GM12891 (cell line): ENCODE measurements at regions not wholly inside any gene's neighbourhood (a gene's known extent, or its start where the extent isn't known, plus 50 kb on each side); places are given as distances from the start of the nearest gene placed in this dataset.

Source experiments
- POLR2A ChIP-seq: IDR thresholded peaks from 2 replicates; pipeline ENCODE4 v1.6.1; 2011; ENCODE audit warnings: low read depth, low read length, control low read depth
- POLR2AphosphoS5 ChIP-seq: IDR thresholded peaks from 2 replicates; pipeline ENCODE4 v1.6.1; 2011; ENCODE audit warnings: low read depth, low read length, control low read depth
- POU2F2 ChIP-seq: IDR thresholded peaks from 2 replicates; pipeline ENCODE4 v1.6.1; 2011; ENCODE audit warnings: low read depth, mild to moderate bottlenecking, control low read depth, low read length, moderate library complexity
- SPI1 ChIP-seq: IDR thresholded peaks from 2 replicates; pipeline ENCODE4 v1.6.1; 2011; ENCODE audit warnings: low read depth, low read length, control low read depth
- TAF1 ChIP-seq: IDR thresholded peaks from 2 replicates; pipeline ENCODE4 v1.6.1; 2011; ENCODE audit warnings: low read depth, low read length, control low read depth

DNA sequence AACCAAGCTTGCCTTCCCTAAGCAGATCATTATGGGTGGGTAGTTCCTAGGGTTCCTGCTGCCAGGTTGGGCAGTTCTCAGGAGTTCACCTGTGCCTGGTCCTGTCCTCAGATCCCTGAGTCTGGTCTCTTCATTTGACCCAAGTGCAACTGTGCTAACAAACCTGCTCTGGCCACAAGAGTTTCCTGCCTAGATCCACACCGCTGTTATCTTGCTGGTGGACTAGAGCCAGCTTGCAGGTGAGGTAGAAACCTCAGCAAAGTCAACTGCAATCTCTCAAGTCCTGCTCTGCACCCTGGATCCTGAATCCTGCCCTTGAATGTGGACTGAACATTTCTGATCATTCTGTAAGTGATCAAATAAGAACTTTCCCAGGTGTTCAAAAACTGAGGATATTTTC is 191.8 kb upstream of the LRFN2 start:
- no peak for TF ChIP-seq POLR2A
- TF ChIP-seq POLR2AphosphoS5: no peak
- no peak for TF ChIP-seq POU2F2
- no peak for TF ChIP-seq TAF1
- no peak for TF ChIP-seq SPI1
